GM13977 (cell line): ENCODE measurements at regions not wholly inside any gene's neighbourhood (a gene's known extent, or its start where the extent isn't known, plus 50 kb on each side); places are given as distances from the start of the nearest gene placed in this dataset.

Source experiments
- DNase-seq: peaks from one replicate; pipeline ENCODE4 v3.0.0; 2012; ENCODE audit warnings: low spot score
- CTCF ChIP-seq: IDR thresholded peaks from 2 replicates; pipeline ENCODE4 v1.5.1; 2012; ENCODE audit warnings: mild to moderate bottlenecking, control low read depth; ENCODE audit not compliant: insufficient read depth; ENCODE audit errors: extremely low read depth, missing control alignments
- in situ Hi-C: fragments of 300-500 bp; cut with MboI; formaldehyde crosslinking; loops from one replicate; pipeline ENCODE4 v1.12.0; 2022; ENCODE audit warnings: low sequenced_read_pairs, low pct_unique_long_range_greater_than_20kb, mixed read lengths, inconsistent platforms; ENCODE audit not compliant: unreplicated experiment

- no peak for DNase-seq
- no peak for TF ChIP-seq CTCF
- in situ Hi-C loops: loop anchor here (25.0 kb wide), 3 partner anchors 223 to 698 kb away; no protein-coding TSS in a partner anchor
These were observed 131.7 kb upstream of the HDAC9 start for GRCh38 chr7:18363751-18364380.

DNA sequence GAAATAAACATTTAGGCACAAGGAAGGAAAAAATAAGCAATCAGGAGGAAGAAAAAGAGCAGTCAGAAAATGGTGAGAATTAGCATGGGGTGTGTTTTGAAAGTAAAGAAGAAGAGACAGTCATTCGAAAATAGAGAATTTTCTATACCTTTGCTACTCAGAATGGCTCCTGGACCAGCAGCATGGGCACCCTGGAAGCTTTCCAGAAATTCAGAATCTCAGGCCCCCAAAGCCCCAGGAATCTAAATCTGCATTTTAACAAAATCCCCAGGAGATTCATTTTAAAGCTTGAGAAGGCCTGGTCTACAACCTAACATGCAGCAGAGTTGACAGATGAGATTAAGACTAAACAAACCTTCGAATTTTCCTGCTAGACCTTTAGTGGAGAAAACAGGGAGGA, 131.2 kb upstream of the HDAC9 start:
- DNase-seq: no peak
- no peak for TF ChIP-seq CTCF
- in situ Hi-C loops: loop anchor here (25.0 kb wide), 3 partner anchors 223 to 698 kb away; no protein-coding TSS in a partner anchor

DNA sequence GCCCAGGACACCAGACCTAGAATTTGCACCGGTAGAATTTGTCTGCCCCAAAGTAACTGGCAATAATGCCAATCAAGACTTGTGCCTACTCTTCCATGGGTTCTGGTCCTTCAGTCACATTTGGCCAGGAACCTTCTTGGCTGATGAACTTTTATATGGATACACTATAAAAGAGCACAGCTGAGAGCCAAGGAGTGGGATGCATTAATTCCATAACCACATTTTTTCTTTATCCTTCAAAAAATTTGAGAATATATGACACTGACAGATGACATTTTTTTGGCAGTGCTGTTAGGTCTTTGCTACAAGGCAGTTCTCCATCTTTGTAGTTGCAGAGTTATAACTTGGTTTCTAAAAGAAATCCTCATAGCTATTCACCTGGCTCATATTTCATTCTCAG, 129.2 kb upstream of the HDAC9 start:
- no peak for DNase-seq
- TF ChIP-seq CTCF: no peak
- in situ Hi-C loops: loop anchor here (25.0 kb wide), 3 partner anchors 221 to 696 kb away; no protein-coding TSS in a partner anchor

- no peak for TF ChIP-seq CTCF
- no peak for DNase-seq
- in situ Hi-C loops: loop anchor here (25.0 kb wide), 3 partner anchors 218 to 693 kb away; no protein-coding TSS in a partner anchor
These were observed 126.5 kb upstream of the HDAC9 start for GRCh38 chr7:18369011-18369410.

- in situ Hi-C loops: loop anchor here (25.0 kb wide), 3 partner anchors 217 to 692 kb away; no protein-coding TSS in a partner anchor
- no peak for TF ChIP-seq CTCF
- no peak for DNase-seq
These were observed 124.9 kb upstream of the HDAC9 start for GRCh38 chr7:18370633-18371032.

- no peak for DNase-seq
- TF ChIP-seq CTCF: no peak
- in situ Hi-C loops: no loop called here
These were observed 116.5 kb upstream of the HDAC9 start for GRCh38 chr7:18378989-18379605.
